HL-60 (cell line): ENCODE measurements at regions not wholly inside any gene's neighbourhood (a gene's known extent, or its start where the extent isn't known, plus 50 kb on each side); places are given as distances from the start of the nearest gene placed in this dataset.

ENCODE experiments used
- CTCF ChIP-seq: IDR thresholded peaks from one replicate; pipeline ENCODE4 v1.5.1; 2011; ENCODE audit warnings: low read length, control low read depth, inconsistent platforms; ENCODE audit not compliant: insufficient read depth
- REST ChIP-seq: IDR thresholded peaks from 2 replicates; pipeline ENCODE4 v1.6.1; 2012; ENCODE audit warnings: low read depth; ENCODE audit not compliant: insufficient replicate concordance

- no peak for TF ChIP-seq CTCF
- TF ChIP-seq REST = no peak
Measured at GRCh38 chr5:163613150-163613442, 107.7 kb downstream of the MAT2B start.
